HG02623 (cell line): ENCODE measurements at regions not wholly inside any gene's neighbourhood (a gene's known extent, or its start where the extent isn't known, plus 50 kb on each side); places are given as distances from the start of the nearest gene placed in this dataset.

Experiments used
- ATAC-seq: cut with Tn5 transposase; IDR thresholded peaks from one replicate; pipeline ENCODE4 v1.9.1; 2021; ENCODE audit warnings: moderate library complexity; ENCODE audit not compliant: unreplicated experiment

DNA sequence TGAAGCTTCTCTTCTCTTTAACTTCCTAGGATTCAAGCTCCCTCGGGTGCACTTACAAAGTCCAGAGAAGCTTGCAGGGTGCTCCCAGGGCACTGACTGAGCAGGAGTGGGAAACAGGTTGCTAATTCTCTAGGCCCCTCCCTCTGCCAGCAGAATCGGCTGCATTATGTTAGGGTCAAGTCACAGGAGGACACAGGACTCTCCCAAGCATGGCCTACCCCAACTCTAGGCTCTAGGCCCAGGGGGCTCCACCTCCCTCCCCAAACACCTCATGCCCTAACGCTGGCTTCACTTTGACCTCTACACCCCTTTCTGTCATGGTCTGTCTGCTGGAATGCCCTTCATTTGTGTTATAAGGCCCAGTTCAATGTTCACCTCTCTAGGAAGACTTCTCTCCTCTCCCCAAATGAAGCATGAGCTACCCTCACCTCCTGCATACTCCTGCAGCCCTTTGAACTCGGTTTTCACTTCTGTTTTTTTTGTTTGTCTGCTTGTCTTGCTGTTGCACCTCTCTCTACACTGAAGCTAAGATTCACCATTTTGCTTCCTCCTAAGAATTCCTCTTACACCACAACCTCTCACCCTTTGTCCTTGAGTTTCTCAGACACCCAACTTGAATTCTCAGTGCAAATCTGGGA is 521.8 kb upstream of the ID2 start:
- ATAC-seq = no peak

- ATAC-seq = no peak
Observed at GRCh38 chr2:8160959-8161358, 520.9 kb upstream of the ID2 start.

GRCh38 chr2:8162552-8162951 is 519.3 kb upstream of the ID2 start:
- no peak for ATAC-seq

- no peak for ATAC-seq
Observed at GRCh38 chr2:8165550-8165949, 516.3 kb upstream of the ID2 start.

DNA sequence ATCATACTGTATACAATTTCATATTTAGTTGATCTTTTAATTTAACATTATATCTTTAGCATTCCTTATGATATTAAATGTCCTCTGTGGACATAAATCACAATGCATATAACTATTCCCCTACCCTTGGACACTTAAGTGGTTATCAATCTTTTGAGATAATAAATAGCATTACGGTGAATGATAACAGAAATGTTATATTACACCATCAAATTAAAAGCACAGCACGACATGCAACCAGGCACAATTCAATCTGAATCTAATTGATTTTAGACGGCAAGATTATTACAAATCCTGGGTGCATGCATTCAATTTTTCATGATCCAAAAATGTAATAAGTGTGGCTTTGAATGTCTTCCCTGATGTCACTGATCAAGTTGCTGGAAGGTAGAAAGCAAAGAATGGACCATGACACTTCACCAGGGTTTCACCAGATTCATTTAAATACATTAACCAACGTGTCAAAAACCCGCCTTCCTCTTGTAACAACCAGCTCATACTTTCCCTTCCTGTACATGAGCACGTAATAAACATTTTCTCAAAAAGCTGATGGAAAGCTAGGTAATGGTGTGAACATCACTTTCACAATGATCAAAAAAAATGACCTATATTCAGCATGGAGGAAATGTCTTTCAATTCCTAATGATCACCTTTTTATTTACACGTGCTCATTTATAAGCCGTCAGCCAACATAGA is 513.7 kb upstream of the ID2 start:
- ATAC-seq = no peak

- no peak for ATAC-seq
Observed at GRCh38 chr2:8168876-8169424, 512.9 kb upstream of the ID2 start.

GRCh38 chr2:8169443-8169842 is 512.4 kb upstream of the ID2 start:
- ATAC-seq = no peak

DNA sequence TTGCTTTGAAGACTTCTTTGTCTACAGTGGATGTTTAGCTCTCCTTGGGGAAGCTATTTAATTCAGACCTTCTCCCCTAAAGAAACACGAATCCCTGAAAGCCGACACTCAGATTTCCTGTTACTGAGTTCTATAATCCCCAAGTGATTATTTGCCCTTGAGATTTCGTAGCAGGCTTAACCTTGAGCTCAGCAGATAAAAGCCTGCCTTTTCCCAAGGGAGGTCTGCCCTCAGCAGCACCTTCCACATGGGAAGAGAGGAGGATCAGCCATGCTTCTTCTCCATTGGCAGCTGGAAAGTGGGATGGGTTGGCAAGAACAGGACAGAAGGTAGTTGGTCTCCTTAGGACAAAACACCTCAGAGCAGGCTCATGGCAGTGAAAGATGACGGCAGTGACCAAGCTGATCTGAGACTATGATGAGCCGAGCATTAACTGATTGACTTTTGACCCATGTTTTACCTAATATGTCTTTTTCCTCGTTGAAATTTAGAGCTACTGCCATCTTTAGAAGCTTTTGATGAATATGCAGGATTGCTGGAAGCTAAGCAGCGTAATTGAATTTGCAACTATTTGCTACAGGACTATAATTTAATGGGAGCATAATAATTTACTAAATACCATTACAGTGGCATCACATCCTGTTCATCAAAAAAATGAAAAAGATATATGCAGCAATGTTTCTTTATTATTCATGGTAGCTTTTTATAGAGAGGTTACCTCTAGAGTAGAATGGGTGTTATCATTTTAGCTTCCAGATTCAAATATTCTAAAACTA is 511.1 kb upstream of the ID2 start:
- ATAC-seq = no peak

DNA sequence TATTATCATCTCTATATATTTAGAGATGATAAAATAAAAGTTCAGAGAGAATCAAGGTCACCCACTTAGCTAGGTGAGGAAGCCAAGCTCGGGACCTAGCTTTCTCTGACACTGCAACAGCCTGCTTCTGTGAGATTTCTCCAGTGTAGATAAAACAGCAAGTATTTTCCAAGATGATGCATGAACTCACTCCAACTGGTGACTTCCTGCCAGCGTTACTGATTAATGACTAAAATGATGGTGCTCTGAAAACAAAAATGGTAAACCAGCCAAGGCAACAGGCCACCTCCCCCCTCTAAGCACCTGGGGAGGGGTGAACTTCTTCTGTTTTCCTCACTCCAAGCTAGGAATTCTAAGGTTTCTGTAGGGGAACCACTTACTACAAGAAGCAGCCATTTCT is 510.2 kb upstream of the ID2 start:
- no peak for ATAC-seq

- no peak for ATAC-seq
Observed at GRCh38 chr2:8172661-8173060, 509.2 kb upstream of the ID2 start.

DNA sequence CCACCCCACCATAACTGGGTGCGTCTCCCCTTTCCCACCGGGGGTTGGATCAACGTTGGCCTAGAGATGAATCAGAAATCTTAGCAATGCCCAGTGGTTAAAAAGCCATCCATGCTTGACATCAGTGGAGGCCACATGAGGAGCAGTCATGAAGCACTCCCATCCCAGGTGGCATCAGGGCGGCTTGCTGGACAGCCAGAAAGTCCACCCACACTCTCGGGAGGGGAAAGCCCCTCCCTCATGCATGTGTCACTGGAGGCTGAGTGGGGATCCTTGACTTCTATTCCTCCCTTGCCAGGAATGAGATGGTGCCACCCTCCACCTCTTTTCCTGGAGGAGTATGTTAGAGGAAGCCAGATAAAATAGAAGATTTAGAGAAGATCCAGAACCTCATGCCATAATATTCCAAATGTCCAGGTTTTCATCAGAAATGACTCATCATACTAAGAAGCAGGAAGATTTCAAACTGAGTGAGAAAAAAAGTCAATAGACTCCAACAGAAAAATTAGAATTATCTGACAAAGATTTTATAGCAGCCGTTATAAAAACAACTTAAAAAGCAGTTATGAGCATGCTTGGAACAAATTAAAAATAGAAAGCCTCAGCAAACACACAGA is 507.1 kb upstream of the ID2 start:
- no peak for ATAC-seq

- no peak for ATAC-seq
Observed at GRCh38 chr2:8176887-8177286, 505.0 kb upstream of the ID2 start.

GRCh38 chr2:8177566-8177965 is 504.3 kb upstream of the ID2 start:
- no peak for ATAC-seq

DNA sequence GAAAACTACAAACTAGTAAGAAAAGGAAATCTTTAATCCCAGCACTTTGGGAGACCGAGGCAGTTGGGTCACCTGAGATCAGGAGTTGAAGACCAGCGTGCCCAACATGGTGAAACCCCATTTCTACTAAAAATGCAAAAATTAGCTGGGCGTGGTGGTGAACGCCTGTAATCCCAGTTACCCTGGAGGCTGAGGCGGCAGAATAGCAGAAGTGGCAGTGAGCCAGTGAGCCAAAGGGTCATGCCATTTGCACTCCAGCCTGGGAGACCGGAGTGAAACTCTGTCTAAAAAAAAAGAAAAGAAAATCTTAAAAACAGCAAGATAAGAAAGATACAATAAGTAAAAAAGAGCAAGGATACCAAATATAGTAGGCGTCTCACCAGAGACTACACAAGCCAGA is 502.9 kb upstream of the ID2 start:
- ATAC-seq = no peak

- ATAC-seq = no peak
Observed at GRCh38 chr2:8189316-8189715, 492.5 kb upstream of the ID2 start.

GRCh38 chr2:8190279-8190678 is 491.6 kb upstream of the ID2 start:
- no peak for ATAC-seq

DNA sequence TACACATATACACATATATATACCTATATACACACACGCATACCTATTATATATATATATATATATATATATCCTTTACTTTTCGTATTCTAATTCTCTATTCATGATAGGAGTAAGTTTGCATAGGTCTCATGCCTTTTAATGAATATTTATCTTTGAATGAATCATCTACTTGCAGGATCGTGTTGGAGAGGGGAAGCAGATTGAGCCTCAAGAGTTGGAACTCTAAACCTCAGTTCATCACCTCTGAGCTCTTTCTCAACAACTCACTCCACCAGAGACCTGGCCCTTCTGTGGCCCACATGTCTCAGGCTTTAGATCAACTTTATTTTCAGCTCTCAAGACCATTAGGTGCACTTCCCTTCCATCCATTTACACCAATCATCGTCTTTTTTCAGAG is 490.4 kb upstream of the ID2 start:
- no peak for ATAC-seq

DNA sequence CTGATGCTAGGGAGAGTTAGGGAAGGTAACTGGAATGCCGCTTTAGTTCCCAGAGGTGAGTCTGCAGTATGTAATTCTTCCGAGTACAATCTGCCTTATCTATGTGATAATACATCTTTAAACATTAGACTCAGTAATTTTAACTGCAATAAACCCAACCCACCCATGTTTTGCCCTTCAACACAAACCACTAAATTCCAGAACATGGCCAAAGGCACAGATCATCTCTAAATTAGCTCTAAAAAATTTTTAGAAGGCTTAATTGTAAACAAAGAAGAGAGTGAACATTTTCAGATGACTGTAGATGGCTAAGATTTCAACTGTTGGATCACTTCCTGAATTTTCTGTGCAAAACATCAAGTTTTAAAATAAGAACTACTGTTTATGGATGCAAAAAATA is 488.7 kb upstream of the ID2 start:
- ATAC-seq = no peak

DNA sequence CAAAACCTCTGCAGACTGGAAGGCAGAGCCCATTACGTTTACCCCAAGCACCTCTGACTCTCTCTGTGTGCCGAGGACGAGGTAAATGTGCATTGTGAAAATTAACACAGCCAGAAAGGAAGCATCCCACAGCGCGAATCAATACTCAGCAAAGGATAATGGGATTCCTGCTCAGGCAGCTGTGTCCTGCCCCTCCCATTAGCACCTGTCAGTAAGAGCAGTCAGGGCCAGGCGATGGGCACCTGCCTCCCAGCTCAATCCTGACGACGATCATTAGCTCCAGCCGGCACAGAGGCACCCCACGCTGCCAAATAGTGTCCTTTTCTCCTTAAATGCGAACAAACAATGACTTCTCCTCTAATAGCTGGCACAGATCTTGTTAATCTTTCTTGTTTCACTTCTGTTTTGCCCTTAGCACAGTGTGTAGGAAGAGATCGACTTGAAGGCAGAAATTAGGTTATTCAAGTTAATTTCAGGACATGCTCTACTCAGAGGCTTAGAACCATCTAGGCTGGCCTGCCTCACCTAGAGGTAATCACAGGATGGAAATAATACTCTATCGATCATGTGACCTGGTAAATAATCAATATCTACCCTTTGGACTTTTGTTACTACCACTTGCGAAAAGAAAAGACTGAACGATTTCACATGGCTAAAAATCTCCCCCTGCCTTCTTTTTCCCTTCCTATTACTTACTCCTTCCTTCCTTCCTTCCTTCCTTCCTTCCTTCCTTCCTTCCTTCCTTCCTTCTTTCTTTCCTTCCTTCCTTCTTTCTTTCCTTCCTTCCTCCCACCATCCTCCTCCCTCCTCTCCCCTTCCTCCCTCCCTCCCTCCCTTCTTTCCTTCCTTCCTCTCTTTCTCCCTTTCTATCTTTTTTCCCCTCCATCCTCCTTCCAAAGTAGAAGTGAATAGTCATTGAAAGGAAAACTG is 487.9 kb upstream of the ID2 start:
- ATAC-seq = no peak

DNA sequence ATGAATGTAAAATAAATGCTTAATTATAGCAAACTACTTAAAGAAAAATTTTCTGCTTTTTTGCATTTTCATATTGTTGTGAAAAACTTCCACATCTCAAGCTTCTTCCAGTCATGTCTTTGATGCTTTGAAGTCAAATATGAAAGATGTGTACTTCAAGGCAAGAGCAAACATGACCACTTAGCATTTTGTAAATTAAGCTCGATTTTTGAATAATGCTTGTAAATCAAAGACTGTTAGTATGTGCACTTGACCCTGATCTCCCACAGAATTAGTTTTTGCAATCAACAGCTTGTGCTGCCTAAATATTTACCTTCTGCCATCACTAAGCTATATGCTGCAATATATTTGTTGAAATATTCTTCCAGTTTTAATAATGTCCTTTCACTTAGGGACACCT is 486.1 kb upstream of the ID2 start:
- ATAC-seq = no peak
